Kidney (tissue), 13 donors: ENCODE measurements at regions not wholly inside any gene's neighbourhood (a gene's known extent, or its start where the extent isn't known, plus 50 kb on each side); places are given as distances from the start of the nearest gene placed in this dataset.
A peak's percentile ranks its signal among the peaks of the same experiment; 100 is the strongest.

ENCODE experiments used
- DNase-seq, 5 donors: peaks; one replicate each; pipeline ENCODE4 v3.0.0-alpha.2; 2013 to 2020
- FAIRE-seq: peaks from 2 replicates; lab custom pipeline; 2012; peaks lifted over from hg19 to GRCh38; lab: Jason Lieb, UNC
- H3K27ac ChIP-seq, 2 donors: one replicate each; pipeline ENCODE4 v1.7.0; 2013; ENCODE audit warnings: low read depth in 2 of 2, low read length in 2 of 2, inconsistent platforms in 1 of 2
- H3K27me3 ChIP-seq: one replicate; pipeline ENCODE4 v1.7.1; 2013; ENCODE audit warnings: low read length, inconsistent platforms; ENCODE audit not compliant: control insufficient read depth, insufficient read depth
- H3K36me3 ChIP-seq, 3 donors: one replicate each; pipeline versions ENCODE4 v1.7.0 to v1.7.1; 2013; ENCODE audit warnings: low read length in 3 of 3, control low read depth in 1 of 3, inconsistent platforms in 1 of 3; ENCODE audit not compliant: insufficient read depth in 3 of 3, control insufficient read depth in 2 of 3
- H3K4me1 ChIP-seq, 3 donors: one replicate each; pipeline versions ENCODE4 v1.7.0 to v1.7.1; 2013; ENCODE audit warnings: low read length in 3 of 3, inconsistent platforms in 1 of 3, low read depth in 1 of 3; ENCODE audit not compliant: control insufficient read depth in 2 of 3, insufficient read depth in 2 of 3
- H3K4me3 ChIP-seq, 3 donors: one replicate each; pipeline versions ENCODE4 v1.7.0 to v1.8.1; 2013; ENCODE audit warnings: low read length in 3 of 3, control low read depth in 1 of 3, inconsistent platforms in 1 of 3
- H3K9ac ChIP-seq, 3 donors: one replicate each; pipeline versions ENCODE4 v1.7.0 to v1.7.1; 2013; ENCODE audit warnings: low read length in 3 of 3, control low read depth in 1 of 3, inconsistent platforms in 1 of 3
- H3K9me3 ChIP-seq, 3 donors: one replicate each; pipeline versions ENCODE4 v1.7.0 to v1.7.1; 2013; ENCODE audit warnings: low read length in 3 of 3, control low read depth in 1 of 3, inconsistent platforms in 1 of 3; ENCODE audit not compliant: control insufficient read depth in 2 of 3, insufficient read depth in 1 of 3
- intact Hi-C: fragments of 100-400 bp; cut with DNase I; formaldehyde crosslinking; loops from one replicate; pipeline ENCODE4 v1.11.1; 2022
- TF ChIP-seq, protein P1 (sequence below): IDR thresholded peaks from 3 replicates; pipeline ENCODE4 v1.5.1; 2012; ENCODE audit warnings: mild to moderate bottlenecking, moderate library complexity, borderline replicate concordance; ENCODE audit not compliant: insufficient read depth; ENCODE audit errors: extremely low read depth
- donor health status: control.
- donor health status: control.
- donor health status: control.
- donor health status: control.
- donor health status: control.
- donor health status: DM: yes; HTN: yes; CAD: no.
- donor health status: Normal renal cell carcinoma (clear cell type).

DNA sequence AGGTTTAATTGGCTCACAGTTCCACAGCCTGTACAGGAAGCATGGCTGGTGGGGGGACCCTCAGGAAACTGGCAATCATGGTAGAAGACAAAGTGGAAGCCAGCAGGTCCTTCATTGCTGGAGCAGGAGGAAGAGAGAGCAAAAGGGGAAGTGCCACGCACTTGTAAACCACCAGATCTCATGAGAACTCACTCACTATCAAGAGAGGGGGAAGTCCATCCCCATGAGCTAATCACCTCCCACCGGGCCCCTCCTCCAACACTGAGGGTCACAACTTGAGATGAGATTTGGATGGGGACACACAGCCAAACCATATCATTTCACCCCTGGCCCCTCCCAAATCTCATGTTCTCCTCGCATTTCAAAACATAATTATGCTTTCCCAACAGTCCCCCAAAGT is 171.9 kb upstream of the CACNA2D1 start:
- TF ChIP-seq, protein P1, sequence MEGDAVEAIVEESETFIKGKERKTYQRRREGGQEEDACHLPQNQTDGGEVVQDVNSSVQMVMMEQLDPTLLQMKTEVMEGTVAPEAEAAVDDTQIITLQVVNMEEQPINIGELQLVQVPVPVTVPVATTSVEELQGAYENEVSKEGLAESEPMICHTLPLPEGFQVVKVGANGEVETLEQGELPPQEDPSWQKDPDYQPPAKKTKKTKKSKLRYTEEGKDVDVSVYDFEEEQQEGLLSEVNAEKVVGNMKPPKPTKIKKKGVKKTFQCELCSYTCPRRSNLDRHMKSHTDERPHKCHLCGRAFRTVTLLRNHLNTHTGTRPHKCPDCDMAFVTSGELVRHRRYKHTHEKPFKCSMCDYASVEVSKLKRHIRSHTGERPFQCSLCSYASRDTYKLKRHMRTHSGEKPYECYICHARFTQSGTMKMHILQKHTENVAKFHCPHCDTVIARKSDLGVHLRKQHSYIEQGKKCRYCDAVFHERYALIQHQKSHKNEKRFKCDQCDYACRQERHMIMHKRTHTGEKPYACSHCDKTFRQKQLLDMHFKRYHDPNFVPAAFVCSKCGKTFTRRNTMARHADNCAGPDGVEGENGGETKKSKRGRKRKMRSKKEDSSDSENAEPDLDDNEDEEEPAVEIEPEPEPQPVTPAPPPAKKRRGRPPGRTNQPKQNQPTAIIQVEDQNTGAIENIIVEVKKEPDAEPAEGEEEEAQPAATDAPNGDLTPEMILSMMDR, result no peak
- H3K9me3 ChIP-seq, result no peaks in the 10 kb centered on the region
- FAIRE-seq (no peak), DNase-seq (no peak)
- H3K27ac ChIP-seq, result no peak overlapping the region
- H3K27me3 ChIP-seq, result no peaks in the 10 kb centered on the region
- no peak overlapping the region for H3K4me3 ChIP-seq
- no peaks in the 10 kb centered on the region for H3K36me3 ChIP-seq
- H3K4me1 ChIP-seq, result no peaks in the 10 kb centered on the region
- no peak overlapping the region for H3K9ac ChIP-seq
- intact Hi-C loops, result no loop called here

DNA sequence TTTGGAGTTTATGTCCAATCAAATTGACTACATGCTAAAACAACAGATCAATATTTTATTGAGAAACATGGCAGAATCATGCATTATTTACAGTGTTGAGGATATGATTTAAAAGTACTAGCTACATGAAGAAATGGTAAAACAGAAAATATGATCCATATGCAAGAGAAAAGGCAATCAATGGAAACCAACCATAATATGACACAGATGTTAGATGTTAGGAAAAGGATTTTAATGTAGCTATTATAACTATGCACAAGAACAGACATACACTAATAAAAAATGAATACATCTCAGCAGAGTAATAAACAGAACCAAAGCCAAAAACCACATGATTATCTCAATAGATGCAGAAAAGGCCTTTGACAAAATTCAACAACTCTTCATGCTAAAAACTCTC is 166.2 kb upstream of the CACNA2D1 start:
- no peak overlapping the region for H3K27ac ChIP-seq
- no peaks in the 10 kb centered on the region for H3K27me3 ChIP-seq
- DNase-seq (no peak), FAIRE-seq (no peak)
- H3K4me3 ChIP-seq, result no peak overlapping the region
- intact Hi-C loops, result no loop called here
- TF ChIP-seq, protein P1, result no peak
- no peaks in the 10 kb centered on the region for H3K9me3 ChIP-seq
- H3K36me3 ChIP-seq, result no peaks in the 10 kb centered on the region
- no peak overlapping the region for H3K9ac ChIP-seq
- H3K4me1 ChIP-seq, result no peaks in the 10 kb centered on the region

DNA sequence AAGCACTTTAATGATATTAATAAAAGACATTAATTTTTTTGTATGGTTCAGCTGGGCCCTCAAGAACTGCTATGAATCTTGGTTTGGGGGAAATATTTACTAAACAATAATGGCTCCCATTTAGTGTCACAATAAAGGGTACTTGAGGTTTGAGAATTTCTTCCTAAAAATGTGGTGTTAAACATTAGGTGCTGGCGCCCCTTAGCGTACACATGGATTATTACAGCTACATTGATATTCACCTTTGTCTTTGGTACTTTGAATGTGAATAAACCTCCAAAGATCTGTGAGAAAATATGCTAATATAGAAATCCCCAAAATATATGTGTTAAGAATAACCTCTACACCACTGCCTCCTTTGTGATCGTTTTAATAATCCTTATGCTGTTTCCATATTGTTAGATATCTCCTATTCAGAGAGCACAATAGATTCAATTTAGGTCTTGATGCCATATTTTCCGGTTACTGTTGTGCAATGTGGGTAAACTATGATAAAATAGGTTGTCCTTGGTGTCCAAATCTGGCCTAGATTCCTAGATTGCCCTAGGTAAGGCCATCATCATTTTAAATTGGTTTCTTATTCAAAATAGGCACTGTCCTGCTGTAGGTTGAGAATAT is 161.8 kb upstream of the CACNA2D1 start:
- no peaks in the 10 kb centered on the region for H3K27me3 ChIP-seq
- no peaks in the 10 kb centered on the region for H3K9me3 ChIP-seq
- no peak overlapping the region for H3K27ac ChIP-seq
- no peaks in the 10 kb centered on the region for H3K36me3 ChIP-seq
- H3K9ac ChIP-seq, result no peak overlapping the region
- FAIRE-seq, result no peak
- H3K4me1 ChIP-seq, result no peaks in the 10 kb centered on the region
- TF ChIP-seq, protein P1, result peak; percentile 57
- intact Hi-C loops, result no loop called here
- H3K4me3 ChIP-seq, result no peak overlapping the region
- DNase-seq, result peak in 2 of 5 donors; percentile 25 to 43

DNA sequence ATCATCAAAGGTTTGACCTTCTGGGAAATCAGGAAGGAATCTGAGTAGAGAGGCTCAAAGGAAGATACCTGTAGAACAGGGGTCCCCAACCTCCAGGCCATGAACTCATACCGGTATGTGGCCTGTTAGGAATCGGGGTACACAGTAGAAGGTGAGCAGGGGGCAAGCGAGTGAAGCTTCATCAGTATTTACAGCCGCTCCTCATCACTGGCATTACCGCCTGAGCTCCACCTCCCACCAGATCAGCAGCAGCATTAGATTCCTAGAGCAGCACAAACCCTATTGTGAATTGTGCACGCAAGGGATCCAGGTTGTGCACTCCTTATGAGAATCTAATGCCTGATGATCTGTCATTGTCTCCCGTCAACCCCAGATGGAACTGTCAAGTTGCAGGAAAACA is 158.5 kb upstream of the CACNA2D1 start:
- no peak for DNase-seq
- TF ChIP-seq, protein P1, result no peak
- H3K27me3 ChIP-seq, result no peaks in the 10 kb centered on the region
- H3K4me3 ChIP-seq, result no peak overlapping the region
- no peaks in the 10 kb centered on the region for H3K4me1 ChIP-seq
- no peaks in the 10 kb centered on the region for H3K36me3 ChIP-seq
- no peak overlapping the region for H3K9ac ChIP-seq
- no peak for FAIRE-seq
- intact Hi-C loops, result no loop called here
- H3K9me3 ChIP-seq, result no peaks in the 10 kb centered on the region
- no peak overlapping the region for H3K27ac ChIP-seq
